ENCODE measurements at regions not wholly inside any gene's neighbourhood (a gene's known extent, or its start where the extent isn't known, plus 50 kb on each side); places are given as distances from the start of the nearest gene placed in this dataset.
"Not testable (repeated sequence)": the region's sequence is repeated elsewhere in the genome, so short reads cannot be mapped to it uniquely, and the experiment has no call there.

- DNase-seq: peak; percentile 7
These were observed 1234.4 kb downstream of the SUCLG1 start for GRCh38 chr2:83224591-83225200.

DNA sequence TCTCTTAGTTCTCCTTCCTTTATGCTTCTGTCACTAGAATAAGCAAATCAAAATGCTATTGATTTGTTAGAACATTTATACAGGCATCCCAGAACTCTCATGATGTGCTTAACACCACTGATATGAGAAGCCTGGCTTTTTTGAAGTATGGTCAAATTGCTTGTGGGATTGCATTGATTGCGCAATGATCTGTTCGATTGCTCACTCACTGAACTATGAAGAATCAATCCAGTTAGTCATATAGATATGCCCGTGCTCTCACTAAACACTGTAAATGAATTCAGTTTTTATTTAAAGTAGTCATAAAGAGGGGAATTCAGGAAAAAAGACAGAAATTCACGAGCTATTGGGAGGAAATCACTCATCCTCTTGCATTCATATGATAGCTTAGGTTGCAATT lies 1237.8 kb downstream of the SUCLG1 start:
- DNase-seq: no peak

- DNase-seq: no peak
These were observed 1241.2 kb downstream of the SUCLG1 start for GRCh38 chr2:83217854-83218253.

- peak; percentile 6 for DNase-seq
These were observed 1262.9 kb downstream of the SUCLG1 start for GRCh38 chr2:83196225-83196624.

- DNase-seq: no peak
These were observed 1267.8 kb downstream of the SUCLG1 start for GRCh38 chr2:83191316-83191715.

DNA sequence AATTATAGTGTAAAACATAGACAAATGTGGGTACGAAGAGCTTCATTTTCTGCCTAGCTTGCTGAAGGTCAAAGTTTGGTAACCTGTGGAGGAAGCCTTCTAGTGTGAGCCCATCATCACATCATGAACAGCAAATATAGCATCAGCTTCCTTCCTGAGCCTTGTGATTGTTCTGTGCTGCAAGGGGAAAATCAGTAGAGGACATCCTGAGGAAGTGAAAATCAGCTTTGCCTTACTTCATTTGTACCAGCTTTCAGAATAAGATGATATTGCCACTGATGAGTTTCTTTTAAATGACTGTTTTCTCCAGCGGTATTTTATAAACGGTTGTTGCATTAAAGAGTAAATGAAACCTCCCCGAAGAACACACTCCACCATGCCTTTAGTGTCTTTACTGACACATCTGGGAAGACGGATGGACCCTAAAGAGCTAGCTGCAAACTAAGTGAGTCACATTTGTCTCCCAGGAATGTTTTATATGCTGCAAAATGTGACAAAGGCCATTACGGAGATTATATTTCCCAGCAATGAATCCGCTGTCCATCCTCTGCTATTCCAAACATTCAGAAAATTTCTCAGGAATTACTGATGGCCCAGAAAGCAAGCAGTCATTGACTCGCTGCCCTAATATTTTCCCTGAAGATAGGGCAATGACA lies 1272.8 kb downstream of the SUCLG1 start:
- no peak for DNase-seq

DNA sequence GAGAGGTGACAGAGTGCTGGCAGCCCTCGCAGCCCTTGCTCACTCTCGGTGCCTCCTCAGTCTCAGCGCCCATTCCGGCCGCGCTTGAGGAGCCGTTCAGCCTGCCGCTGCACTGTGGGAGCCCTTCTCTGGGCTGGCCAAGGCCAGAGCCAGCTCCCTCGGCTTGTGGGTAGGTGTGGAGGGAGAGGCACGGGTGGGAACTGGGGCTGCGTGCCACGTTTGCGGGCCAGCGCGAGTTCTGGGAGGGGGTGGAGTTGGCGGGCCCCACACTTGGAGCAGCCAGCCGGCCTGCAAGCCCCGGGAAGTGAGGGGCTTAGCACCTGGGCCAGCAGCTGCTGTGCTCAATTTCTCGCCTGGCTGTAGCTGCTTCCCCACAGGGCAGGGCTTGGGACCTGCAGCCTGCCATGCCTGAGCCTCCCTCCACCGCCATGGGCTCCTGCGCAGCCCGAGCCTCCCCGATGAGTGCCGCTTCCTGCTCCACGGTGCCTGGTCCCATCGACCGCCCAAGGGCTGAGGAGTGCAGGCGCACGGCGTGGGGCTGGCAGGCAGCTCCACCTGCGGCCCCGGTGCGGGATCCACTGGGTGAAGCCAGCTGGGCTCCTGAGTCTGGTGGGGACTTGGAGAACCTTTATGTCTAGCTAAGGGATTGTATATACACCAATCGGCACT lies 1278.1 kb downstream of the SUCLG1 start:
- DNase-seq: not testable (repeated sequence)

- no peak for DNase-seq
These were observed 1282.5 kb downstream of the SUCLG1 start for GRCh38 chr2:83176539-83176938.

GRCh38 chr2:83172841-83173240 lies 1286.2 kb downstream of the SUCLG1 start:
- no peak for DNase-seq

DNA sequence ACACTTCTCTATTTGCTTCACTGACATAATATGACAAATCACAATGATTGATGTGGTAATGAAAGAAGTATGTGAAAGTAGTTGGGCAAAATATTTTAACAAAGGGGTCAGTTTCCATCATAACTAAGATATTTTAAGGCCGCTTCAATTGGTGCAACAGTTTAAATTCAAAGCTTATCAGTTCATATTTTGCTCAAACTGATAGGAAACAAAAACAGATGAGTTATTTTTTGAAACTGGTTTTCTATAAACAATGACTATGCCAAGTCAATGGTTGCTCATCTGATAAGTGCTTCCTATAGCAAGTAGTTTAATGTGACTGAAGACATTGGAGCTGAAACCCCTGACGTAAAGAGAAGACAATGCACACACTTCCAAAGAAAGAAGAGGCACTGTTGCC lies 1290.7 kb downstream of the SUCLG1 start:
- no peak for DNase-seq

GRCh38 chr2:83162421-83162820 lies 1296.7 kb downstream of the SUCLG1 start:
- no peak for DNase-seq

- no peak for DNase-seq
These were observed 1298.5 kb downstream of the SUCLG1 start for GRCh38 chr2:83160571-83160970.

DNA sequence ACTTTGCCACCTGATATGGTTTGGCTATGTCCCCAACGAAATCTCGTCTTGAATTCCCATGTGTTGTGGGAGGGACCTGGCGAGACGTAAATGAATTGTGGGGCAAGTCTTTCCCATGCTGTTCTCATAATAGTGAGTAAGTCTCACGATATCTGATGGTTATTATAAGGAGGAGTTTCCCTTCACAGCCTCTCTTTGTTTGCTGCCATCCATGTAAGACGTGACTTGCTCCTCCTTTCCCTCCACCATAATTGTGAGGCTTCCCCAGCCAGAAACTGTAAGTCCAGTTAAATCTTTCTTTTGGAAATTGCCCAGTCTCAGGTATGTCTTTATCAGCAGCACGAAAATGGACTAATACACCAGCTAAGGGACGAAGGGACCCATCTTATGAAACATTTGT lies 1303.3 kb downstream of the SUCLG1 start:
- no peak for DNase-seq

DNA sequence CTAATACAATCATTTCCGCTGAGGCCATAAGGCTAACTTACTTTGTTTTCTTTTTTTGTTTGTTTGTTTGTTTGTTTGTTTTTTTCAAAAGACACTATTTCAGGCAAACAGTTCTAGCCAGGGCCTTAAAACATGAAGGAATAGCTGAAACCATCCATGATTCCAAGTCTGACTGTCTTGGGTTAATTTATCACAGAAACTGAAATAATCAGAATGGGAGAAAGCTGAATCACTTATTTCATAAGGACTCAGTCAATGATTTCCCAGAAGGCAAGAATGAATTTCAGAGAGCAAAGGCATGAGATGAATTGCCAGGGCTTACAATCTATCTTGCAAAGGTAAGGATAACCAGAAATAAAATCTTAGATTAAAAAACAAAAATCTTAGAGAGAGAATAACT lies 1315.1 kb downstream of the SUCLG1 start:
- DNase-seq: no peak

DNA sequence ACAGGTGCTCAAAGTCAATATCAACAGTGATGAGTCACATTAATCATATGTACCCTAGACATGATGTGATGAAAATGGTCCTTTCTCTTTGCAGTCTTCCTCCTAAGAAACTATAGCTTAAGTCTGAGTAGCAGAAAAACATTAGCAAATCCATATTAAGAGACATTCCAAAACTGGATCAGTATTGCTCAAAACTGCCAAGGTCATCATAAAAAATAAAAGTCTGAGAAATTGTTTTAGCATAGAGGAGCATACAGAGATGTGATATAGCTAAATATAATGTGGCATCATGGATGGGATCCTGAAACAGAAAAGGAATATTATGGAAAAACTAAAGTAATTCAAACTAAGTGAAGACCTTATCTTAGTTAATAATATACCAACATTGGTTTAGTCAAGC lies 1316.1 kb downstream of the SUCLG1 start:
- no peak for DNase-seq

DNA sequence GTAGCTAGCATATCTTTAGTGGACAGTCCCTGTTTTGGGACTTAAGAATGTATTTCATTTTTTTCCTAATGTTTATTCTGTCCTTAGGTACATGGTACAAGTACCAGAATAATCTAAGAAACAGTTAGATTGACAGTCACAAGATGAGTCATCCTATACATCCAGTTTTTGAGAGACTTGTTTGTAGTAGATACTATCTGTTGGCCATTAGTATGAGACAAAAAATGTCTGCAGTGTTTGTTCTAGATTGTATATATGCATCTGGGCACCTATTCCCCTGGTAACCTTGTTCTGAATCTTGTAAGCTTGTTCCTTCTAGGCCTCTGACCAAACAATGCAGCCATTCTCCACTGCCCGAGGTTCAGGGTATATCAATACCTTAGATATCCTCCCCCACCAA lies 1343.5 kb downstream of the SUCLG1 start:
- DNase-seq: no peak

GRCh38 chr2:83115155-83115554 lies 1343.9 kb downstream of the SUCLG1 start:
- DNase-seq: no peak

GRCh38 chr2:83113953-83114352 lies 1345.1 kb downstream of the SUCLG1 start:
- no peak for DNase-seq

DNA sequence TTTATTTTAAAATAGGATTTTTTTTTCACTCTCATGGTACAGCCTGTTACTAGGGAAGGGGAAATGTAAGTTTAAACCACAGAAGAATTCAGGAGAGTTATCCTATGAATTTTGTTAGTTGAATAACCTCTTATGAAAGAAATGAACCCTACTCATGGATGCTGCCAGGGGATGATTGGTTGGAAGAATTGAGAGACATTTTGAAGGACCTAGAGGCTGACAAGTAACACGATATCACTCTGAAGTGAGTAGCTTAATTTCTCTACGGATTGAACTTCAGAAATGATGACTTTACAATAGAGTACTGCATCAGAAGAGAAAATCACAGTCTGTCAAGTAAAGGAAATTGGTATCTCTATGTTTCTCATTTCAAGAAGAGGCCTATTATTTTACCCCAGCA lies 1346.2 kb downstream of the SUCLG1 start:
- DNase-seq: no peak

GRCh38 chr2:83109284-83109683 lies 1349.8 kb downstream of the SUCLG1 start:
- DNase-seq: no peak

- DNase-seq: no peak
These were observed 1352.2 kb downstream of the SUCLG1 start for GRCh38 chr2:83106853-83107252.

DNA sequence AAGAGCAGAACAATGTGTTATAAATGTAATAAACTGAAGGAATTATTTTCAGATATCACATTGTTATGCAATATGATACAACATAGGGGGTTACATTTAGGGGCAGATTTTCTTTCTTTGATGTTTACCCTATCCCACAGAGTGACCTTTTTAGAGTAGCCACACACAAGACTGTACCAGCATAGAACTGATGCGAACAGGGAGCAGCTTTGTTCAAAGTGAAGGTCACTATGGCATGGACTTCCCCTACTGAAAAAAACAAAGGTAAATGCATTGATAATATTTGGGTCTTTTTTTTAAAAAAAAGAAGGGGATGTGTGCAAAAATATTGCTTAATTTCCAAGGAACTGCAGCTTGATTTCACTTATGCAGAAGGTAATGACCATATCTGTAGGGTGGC lies 1354.9 kb downstream of the SUCLG1 start:
- DNase-seq: no peak

DNA sequence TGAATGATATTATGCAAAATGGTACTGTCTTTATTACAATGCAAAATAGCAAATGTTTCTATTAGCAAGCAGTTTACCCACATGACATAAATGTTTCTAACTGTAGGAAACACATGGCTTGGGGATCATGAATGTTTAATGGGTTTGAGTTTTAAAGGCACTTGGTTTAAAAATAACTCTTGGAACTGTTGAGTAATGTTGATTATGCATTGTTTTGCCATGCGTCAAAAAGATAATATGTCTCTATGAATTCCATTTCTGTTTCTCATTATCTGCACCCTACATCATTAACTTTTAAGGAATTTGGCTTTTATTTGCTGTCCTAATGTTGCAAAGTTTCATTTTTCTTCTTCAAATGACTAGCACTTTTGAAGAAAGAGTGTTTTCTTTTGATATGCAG lies 1355.5 kb downstream of the SUCLG1 start:
- no peak for DNase-seq

- not testable (repeated sequence) for DNase-seq
These were observed 1370.0 kb downstream of the SUCLG1 start for GRCh38 chr2:83089051-83089450.

DNA sequence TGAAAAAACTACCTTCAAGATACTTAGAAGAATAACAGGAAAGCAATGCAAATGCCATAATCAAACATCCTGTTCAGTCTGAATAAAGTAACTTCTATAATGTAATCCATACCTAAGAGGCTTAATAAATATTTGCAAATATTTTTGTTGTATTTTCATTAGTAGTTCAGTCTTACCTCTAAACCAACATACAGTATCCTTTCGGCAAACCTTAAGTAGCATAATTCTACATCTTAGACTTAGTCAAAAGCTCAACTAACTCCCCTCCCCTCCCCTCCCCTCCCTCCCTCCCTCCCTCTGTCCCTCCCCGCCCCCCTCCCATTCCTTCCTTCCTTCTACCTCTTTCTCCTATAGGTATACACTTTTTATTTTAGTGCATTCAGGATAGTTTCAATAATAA lies 1373.2 kb downstream of the SUCLG1 start:
- no peak for DNase-seq
